ENCODE measurements at regions not wholly inside any gene's neighbourhood (a gene's known extent, or its start where the extent isn't known, plus 50 kb on each side); places are given as distances from the start of the nearest gene placed in this dataset.

- ChIA-PET POLR2A (interaction anchor here (0.6 kb wide), 1 partner anchor 483 kb away, joined by 4 read pairs; no protein-coding TSS in a partner anchor), CTCF (interaction anchor here (0.9 to 1.4 kb wide), 2 partner anchors 10 to 18 kb away, joined by 3 to 4 read pairs; no protein-coding TSS in a partner anchor)
- no peaks in the 10 kb centered on the region for H3K36me3 Mint-ChIP-seq (ENCODE audit: insufficient read depth, unreplicated experiment)
- no TSS peak for BruUV-seq (replicated peaks)
- peaks cover 39% of the 10 kb centered on the region for H3K4me1 Mint-ChIP-seq (ENCODE audit: insufficient read depth, unreplicated experiment)
- no peak for TF ChIP-seq CTCF (IDR thresholded peaks at IDR 0.05; ENCODE audit: unreplicated experiment)
- no peak for DNase-seq (ENCODE audit: unreplicated experiment)
- intact Hi-C loops (cut with micrococcal nuclease), result no loop called here
- H3K9me3 Mint-ChIP-seq (ENCODE audit: unreplicated experiment), result no peaks in the 10 kb centered on the region
- no peaks in the 10 kb centered on the region for H3K27me3 Mint-ChIP-seq (ENCODE audit: insufficient read depth, unreplicated experiment)
- H3K27ac Mint-ChIP-seq (ENCODE audit: low read depth, unreplicated experiment), result no peak overlapping the region
- H3K4me3 Mint-ChIP-seq (ENCODE audit: unreplicated experiment), result no peak overlapping the region
Measured at GRCh38 chr9:108547411-108548135, 308.2 kb downstream of the ACTL7B start.

- CTCF ChIA-PET, result interaction anchor here (1.4 kb wide), 1 partner anchor 19 kb away, joined by 3 read pairs; no protein-coding TSS in a partner anchor
- Mint-ChIP-seq H3K4me1 (ENCODE audit: insufficient read depth, unreplicated experiment) (peaks cover 25% of the 10 kb centered on the region), H3K4me3 (ENCODE audit: unreplicated experiment) (no peak overlapping the region), H3K36me3 (ENCODE audit: insufficient read depth, unreplicated experiment) (no peaks in the 10 kb centered on the region), H3K27me3 (ENCODE audit: insufficient read depth, unreplicated experiment) (no peaks in the 10 kb centered on the region), H3K9me3 (ENCODE audit: unreplicated experiment) (no peaks in the 10 kb centered on the region), H3K27ac (ENCODE audit: low read depth, unreplicated experiment) (no peak overlapping the region)
- POLR2A ChIA-PET, result interaction anchor here (1.3 kb wide), 1 partner anchor 9 kb away, joined by 3 read pairs; no protein-coding TSS in a partner anchor
- DNase-seq (ENCODE audit: unreplicated experiment), result no peak
- intact Hi-C loops (cut with micrococcal nuclease), result no loop called here
- TF ChIP-seq CTCF (IDR thresholded peaks at IDR 0.05; ENCODE audit: unreplicated experiment), result no peak
- BruUV-seq (replicated peaks), result no TSS peak
Measured at GRCh38 chr9:108546215-108546614, 309.6 kb downstream of the ACTL7B start.

- POLR2A ChIA-PET, result no interaction called here
- BruUV-seq (replicated peaks), result no TSS peak
- H3K36me3 Mint-ChIP-seq (ENCODE audit: insufficient read depth, unreplicated experiment), result no peaks in the 10 kb centered on the region
- CTCF ChIA-PET, result no interaction called here
- intact Hi-C loops (cut with micrococcal nuclease), result no loop called here
- H3K9me3 Mint-ChIP-seq (ENCODE audit: unreplicated experiment), result no peaks in the 10 kb centered on the region
- H3K27me3 Mint-ChIP-seq (ENCODE audit: insufficient read depth, unreplicated experiment), result no peaks in the 10 kb centered on the region
- H3K4me1 Mint-ChIP-seq (ENCODE audit: insufficient read depth, unreplicated experiment), result peaks cover 18% of the 10 kb centered on the region
- H3K27ac Mint-ChIP-seq (ENCODE audit: low read depth, unreplicated experiment), result no peak overlapping the region
- no peak overlapping the region for H3K4me3 Mint-ChIP-seq (ENCODE audit: unreplicated experiment)
- TF ChIP-seq CTCF (IDR thresholded peaks at IDR 0.05; ENCODE audit: unreplicated experiment), result no peak
- no peak for DNase-seq (ENCODE audit: unreplicated experiment)
Measured at GRCh38 chr9:108545436-108545835, 310.4 kb downstream of the ACTL7B start.

- H3K4me3 Mint-ChIP-seq (ENCODE audit: unreplicated experiment), result no peak overlapping the region
- no peaks in the 10 kb centered on the region for H3K36me3 Mint-ChIP-seq (ENCODE audit: insufficient read depth, unreplicated experiment)
- H3K27ac Mint-ChIP-seq (ENCODE audit: low read depth, unreplicated experiment), result no peak overlapping the region
- POLR2A ChIA-PET, result no interaction called here
- no peaks in the 10 kb centered on the region for H3K27me3 Mint-ChIP-seq (ENCODE audit: insufficient read depth, unreplicated experiment)
- BruUV-seq (replicated peaks), result no TSS peak
- CTCF ChIA-PET, result no interaction called here
- no peak for DNase-seq (ENCODE audit: unreplicated experiment)
- intact Hi-C loops (cut with micrococcal nuclease), result no loop called here
- H3K4me1 Mint-ChIP-seq (ENCODE audit: insufficient read depth, unreplicated experiment), result peaks cover 13% of the 10 kb centered on the region
- TF ChIP-seq CTCF (IDR thresholded peaks at IDR 0.05; ENCODE audit: unreplicated experiment), result no peak
- H3K9me3 Mint-ChIP-seq (ENCODE audit: unreplicated experiment), result no peaks in the 10 kb centered on the region
Measured at GRCh38 chr9:108544866-108545265, 310.9 kb downstream of the ACTL7B start.
